ENCODE measurements at regions not wholly inside any gene's neighbourhood (a gene's known extent, or its start where the extent isn't known, plus 50 kb on each side); places are given as distances from the start of the nearest gene placed in this dataset.
"Not testable (repeated sequence)": the region's sequence is repeated elsewhere in the genome, so short reads cannot be mapped to it uniquely, and the experiment has no call there.

- FAIRE-seq (no peak), DNase-seq (ENCODE audit: insufficient read length, low spot score) (peak; percentile 30)
Observed at GRCh38 chr4:128461291-128462102, 173.9 kb upstream of the PGRMC2 start.

DNA sequence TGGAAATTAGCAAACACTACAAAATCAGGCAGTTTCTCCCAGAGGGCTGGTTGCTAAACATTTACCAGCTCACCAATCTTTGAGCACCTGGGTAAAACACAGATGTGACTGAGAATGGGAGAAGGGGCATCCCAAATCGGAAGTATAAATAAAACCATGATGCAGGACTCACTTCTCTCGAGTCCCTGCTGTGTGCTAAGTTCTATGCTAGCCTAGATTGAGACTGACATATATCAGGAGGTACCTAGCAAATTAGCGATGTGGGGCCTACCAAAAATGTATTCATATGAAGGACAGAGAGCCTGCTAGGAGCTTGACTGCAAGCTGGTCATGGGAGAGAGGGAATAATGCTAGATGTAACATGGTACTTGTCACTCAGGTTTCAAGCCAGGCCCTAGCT, 171.9 kb upstream of the PGRMC2 start:
- FAIRE-seq: no peak
- no peak for DNase-seq (ENCODE audit: insufficient read length, low spot score)

- FAIRE-seq (no peak), DNase-seq (ENCODE audit: insufficient read length, low spot score) (no peak)
Observed at GRCh38 chr4:128458816-128459215, 171.2 kb upstream of the PGRMC2 start.

DNA sequence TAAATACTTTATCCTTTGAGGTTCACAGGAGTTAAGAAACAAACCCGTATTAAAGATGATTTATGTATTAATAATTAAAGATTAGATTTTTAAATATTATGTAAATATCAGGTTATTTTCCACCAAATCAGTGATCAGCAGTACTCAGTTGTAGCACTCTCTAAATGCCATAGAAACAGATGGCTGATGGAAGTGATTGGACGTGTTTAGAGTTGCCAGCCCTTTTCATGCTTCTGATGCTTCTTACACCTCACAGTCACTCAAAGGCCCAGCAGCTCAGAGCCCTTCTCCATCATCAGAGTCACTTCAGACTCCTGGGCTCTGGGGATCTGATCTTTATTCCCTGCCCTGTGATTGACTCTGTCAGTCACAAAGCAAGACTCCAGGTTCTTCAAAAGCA, 170.1 kb upstream of the PGRMC2 start:
- no peak for DNase-seq (ENCODE audit: insufficient read length, low spot score)
- no peak for FAIRE-seq

GRCh38 chr4:128456171-128456570, 168.6 kb upstream of the PGRMC2 start:
- FAIRE-seq (no peak), DNase-seq (ENCODE audit: insufficient read length, low spot score) (no peak)

- FAIRE-seq: no peak
- no peak for DNase-seq (ENCODE audit: insufficient read length, low spot score)
Observed at GRCh38 chr4:128455480-128455879, 167.9 kb upstream of the PGRMC2 start.

DNA sequence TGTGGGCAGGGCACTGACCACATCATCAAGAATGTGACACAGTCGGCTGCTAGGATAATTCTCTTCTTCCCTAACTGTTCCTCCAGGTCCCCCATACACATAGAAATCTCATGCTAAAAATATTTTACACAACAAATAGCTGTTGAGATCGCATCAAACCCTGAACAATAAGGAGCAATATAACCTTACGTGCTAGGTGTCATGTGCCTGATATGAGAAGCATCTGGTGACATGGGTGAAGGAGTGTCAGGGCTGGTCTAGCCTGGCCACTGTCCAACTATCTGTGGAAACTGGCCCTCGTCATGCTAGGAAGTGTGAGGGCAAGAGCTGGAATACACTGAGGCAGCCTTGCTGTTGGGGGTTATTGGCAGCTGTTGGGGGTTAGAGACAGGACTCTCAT, 167.3 kb upstream of the PGRMC2 start:
- FAIRE-seq: no peak
- DNase-seq (ENCODE audit: insufficient read length, low spot score): no peak

- FAIRE-seq: peak; percentile 88
- peak; percentile 87 for DNase-seq (ENCODE audit: insufficient read length, low spot score)
Observed at GRCh38 chr4:128454281-128454871, 166.8 kb upstream of the PGRMC2 start.

DNA sequence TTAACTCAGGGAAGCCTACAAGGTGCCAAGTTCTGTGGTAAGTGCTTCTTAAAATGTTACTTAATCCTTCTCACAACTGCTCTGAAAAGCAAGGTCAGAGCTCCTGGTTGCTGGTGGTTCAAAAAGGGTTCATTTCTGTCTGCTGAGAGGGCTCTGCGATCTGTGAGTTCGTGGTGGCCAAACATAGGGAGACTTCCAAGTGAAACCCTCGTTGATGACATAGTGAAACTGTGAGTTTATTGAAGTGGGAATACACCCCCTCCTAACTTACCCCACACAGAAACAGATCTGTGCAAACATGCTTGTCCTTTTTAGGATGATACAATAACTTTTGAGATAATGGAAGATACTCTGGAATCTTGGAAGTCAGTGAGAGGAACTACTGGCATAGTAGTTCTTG, 164.8 kb upstream of the PGRMC2 start:
- FAIRE-seq: no peak
- no peak for DNase-seq (ENCODE audit: insufficient read length, low spot score)

DNA sequence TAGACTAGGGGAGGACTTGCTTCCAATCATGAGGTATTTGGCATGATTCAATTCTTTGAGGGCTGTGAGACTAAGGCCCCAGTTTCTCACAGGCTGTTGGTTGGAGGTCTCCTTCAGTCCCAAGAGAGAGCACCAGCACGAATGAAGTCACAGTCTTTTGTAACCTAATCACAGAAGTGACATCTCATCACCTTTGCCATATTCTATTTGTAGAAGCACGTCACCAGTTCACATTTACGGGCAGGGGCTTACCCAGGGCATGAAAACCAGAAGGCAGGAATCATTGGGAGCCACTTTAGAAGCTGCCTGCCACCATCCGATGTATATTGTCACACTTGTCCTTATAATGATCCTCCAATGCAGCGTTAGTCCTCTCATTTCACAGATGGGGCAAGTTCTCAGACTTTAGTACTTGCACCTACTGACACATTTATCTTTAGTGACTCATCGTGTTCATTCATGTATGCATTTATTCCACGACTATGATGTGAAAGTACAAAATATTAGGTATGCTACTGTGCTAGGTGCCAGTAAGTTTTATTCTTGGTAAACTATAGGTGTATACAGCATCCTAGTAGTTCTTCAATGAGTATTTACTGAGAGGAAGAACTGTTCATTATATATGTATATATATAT, 163.8 kb upstream of the PGRMC2 start:
- no peak for FAIRE-seq
- no peak for DNase-seq (ENCODE audit: insufficient read length, low spot score)

DNA sequence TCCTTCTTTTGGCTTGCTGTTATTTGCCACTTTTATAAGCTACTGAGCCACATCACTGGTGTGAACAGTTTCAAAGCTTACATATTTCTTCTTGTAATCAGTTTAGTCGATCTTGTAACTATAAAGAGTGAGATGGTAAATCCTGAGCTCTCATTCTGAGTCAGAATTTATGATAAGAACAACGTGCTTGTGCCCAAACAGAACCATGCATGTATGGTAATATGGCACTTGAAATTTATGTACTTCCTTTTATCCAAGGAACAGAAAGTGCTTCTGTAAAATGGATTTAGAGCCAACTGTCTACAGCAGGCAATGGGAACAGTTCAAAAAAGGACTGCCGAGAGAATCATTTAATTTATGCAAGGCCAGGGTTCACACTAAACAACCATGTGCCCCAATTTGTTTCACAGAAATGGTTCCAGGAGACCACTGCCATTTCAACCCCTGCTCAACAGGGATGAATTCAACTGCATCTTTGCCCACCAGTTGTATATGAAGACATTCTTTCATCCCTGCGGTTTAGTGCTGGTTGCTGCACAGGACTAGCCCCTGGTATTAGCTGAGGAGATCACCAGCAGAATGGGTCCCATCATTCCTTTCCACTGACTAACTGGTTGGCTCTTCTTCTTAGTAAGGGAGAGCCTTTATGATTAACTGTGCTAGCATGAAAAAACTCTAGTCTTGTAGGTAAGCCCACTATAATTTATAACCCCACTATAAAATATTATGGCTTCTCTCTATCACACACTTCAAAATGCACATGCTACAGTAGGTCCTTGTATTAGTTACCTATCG, 162.9 kb upstream of the PGRMC2 start:
- DNase-seq (ENCODE audit: insufficient read length, low spot score): no peak
- FAIRE-seq: no peak

GRCh38 chr4:128449251-128449650, 161.6 kb upstream of the PGRMC2 start:
- FAIRE-seq: no peak
- no peak for DNase-seq (ENCODE audit: insufficient read length, low spot score)

- FAIRE-seq: no peak
Observed at GRCh38 chr4:128444544-128445302, 157.1 kb upstream of the PGRMC2 start.

DNA sequence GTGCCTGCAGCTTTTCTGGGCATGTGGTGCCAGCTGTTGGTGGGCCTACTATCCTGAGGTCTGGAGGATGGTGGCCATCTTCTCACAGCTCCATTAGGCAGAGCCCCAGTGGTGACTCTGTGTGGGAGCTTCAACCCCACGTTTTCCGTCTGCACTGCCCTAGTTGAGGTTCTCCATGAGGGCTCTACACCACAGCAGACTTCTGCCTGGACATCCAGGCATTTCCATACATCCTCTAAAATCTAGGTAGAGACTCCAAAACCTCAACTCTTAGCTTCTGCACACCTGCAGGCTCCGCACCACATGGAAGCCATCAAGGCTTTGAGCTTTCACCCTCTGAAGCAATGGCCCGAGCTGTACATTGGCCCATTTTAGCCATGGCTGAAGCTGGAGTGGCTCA, 153.3 kb upstream of the PGRMC2 start:
- no peak for DNase-seq (ENCODE audit: insufficient read length, low spot score)
- FAIRE-seq: no peak

More at GRCh38 chr4:128444544-128445302, 157.1 kb upstream of the PGRMC2 start:
- DNase-seq (ENCODE audit: insufficient read length, low spot score): no peak

DNA sequence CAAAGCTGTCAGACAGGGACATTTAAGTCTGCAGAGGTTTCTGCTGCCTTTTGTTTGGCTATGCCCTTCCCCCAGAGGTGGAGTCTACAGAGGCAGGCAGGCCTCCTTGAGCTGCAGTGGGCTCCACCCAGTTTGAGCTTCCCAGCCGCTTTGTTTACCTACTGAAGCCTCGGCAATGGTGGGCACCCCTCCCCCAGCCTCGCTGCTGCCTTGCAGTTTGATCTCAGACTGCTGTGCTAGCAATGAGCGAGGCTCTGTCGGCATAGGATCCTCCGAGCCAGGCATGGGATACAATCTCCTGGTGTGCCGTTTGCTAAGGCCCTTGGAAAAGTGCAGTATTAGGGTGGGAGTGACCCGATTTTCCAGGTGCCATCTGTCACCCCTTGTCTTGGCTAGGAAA, 149.4 kb upstream of the PGRMC2 start:
- not testable (repeated sequence) for DNase-seq (ENCODE audit: insufficient read length, low spot score); FAIRE-seq

- FAIRE-seq; DNase-seq (ENCODE audit: insufficient read length, low spot score): not testable (repeated sequence)
Observed at GRCh38 chr4:128429023-128429613, 141.5 kb upstream of the PGRMC2 start.

GRCh38 chr4:128428397-128428796, 140.8 kb upstream of the PGRMC2 start:
- no peak for DNase-seq (ENCODE audit: insufficient read length, low spot score)
- FAIRE-seq: no peak

- DNase-seq (ENCODE audit: insufficient read length, low spot score) (peak; percentile 83), FAIRE-seq (peak; percentile 54)
Observed at GRCh38 chr4:128427832-128428366, 140.3 kb upstream of the PGRMC2 start.

All from HTR-8/SVneo (cell line).